NCI-H2171 (cell line): ENCODE measurements at regions not wholly inside any gene's neighbourhood (a gene's known extent, or its start where the extent isn't known, plus 50 kb on each side); places are given as distances from the start of the nearest gene placed in this dataset.
"Not testable (repeated sequence)": the region's sequence is repeated elsewhere in the genome, so short reads cannot be mapped to it uniquely, and the experiment has no call there.

ENCODE experiments used
- DNase-seq: peaks from one replicate; lab custom pipeline; 2025; lab: John Stamatoyannopoulos, UW

DNA sequence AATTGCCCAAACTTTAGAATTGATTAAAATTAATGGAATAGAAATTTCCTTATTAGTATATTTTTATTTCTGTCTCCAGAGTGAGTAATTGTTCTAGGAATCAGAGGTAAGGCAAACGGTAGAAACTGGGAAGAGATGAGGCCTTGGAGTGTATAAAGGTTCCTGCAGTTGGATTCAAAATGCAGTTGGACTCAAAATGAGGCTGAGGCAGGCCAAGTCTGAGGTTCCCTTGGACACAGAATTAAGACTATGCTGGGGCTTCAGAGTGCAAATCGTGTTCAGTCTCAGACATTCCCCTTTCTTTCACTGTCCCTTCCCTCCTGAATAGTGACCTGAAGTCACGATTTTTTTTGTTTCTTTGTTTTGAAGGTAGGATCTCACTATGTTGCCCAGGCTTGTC lies 746.9 kb upstream of the NRXN1 start:
- no peak for DNase-seq

DNA sequence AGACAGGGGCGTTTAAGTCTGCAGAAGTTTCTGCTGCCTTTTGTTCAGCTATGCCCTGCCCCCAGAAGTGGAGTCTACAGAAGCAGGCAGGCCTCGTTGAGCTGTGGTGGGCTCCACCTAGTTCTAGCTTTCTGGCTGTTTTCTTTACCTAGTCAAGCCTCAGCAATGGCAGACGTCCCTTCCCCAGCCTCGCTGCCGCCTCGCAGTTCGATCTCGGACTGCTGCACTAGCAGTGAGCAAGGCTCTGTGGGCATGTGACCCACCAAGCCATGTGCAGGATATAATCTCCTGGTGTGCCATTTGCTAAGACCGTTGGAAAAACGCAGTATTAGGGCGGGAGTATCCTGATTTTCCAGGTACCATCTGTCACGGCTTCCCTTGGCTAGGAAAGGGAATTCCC lies 742.7 kb upstream of the NRXN1 start:
- DNase-seq = not testable (repeated sequence)

DNA sequence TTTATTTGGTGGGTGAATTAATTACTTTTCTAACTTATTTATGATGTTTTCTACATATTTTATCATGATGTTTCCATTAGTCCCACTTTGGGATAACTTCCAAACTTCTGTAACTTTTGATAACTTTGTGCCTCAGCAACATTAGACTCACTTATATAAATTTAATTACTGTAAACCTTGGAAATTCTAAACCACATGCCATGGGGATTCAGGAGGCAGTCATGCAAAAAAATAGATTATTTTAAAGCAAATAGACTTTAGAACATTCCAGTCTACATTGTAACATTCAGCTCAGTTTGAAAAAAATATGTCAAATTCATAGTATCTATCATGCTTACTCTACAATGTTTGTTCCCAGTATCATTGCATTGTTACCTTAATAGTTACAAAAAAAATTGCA lies 728.5 kb upstream of the NRXN1 start:
- DNase-seq = no peak

DNA sequence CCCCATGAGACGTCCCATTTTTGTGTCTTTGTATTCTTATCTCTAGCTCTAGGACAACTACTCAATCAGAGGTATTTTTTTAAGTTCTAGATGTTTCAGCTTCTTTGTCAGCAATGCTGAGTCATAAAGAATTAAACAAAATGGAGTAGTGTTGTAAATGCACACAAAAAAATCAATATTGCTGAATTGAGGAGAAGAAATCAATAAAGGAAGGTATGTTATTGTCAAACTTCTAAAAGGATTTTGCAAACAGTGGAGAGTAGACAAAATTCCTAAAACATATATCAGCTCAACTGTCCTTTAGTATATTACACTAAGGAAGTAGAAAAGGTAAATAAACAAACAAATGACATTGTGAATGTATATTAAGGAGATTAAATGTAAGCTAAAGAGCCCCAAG lies 726.1 kb upstream of the NRXN1 start:
- DNase-seq = no peak

DNA sequence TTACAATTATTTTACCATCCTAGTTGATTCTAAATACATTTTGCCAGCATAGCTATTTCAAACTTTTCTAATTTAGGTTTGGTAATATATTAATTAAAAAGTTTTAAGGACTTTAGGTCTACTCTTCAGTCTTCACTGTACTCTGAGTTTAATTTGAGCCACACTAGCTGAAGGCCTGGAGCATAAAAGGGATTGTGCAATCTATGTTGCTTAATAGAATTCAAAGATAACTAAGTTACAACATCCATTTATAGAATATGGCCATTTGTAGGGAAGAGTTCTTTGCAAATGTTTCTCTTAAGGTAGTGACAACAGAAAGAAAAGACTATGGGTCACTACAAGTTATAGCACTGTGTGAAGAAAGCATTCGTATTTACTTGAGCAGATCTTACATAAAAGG lies 702.2 kb upstream of the NRXN1 start:
- no peak for DNase-seq

DNA sequence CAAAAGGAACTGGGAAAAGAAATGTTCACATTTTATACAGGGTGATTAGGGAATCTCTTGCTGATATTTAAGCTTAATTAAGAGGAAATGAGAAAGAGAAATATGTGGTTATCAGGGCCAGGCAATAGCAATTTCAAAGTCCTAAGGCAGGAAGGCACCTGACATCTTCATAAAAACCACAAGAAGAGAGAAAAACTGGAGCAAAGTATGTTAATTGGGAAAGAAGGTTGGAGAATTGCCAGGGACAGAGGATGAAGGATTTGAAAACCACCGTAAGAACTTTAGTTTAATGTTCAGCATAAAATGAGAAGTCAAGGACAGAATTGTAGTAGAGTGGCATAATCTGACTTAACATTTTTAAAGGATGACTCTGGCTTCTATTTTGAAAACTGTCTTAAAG lies 691.8 kb upstream of the NRXN1 start:
- no peak for DNase-seq

DNA sequence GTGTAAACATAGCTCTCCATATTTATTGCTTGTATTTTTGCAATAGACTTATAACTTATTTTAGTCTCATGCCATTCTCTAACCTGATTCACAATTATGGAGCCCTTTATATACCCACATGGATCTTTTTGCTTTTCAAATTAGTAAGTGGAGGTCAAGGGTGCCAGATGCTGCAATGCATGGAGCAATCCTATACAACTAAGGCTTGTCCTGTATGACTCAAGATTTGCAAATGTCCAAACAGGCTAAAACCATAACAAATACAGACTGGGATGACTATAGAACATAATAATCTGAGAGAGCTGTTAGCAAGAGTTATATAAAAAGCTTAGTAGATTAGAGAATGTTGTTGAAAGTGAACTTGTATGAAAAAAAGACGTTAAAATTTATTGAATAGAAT lies 690.4 kb upstream of the NRXN1 start:
- DNase-seq = no peak

DNA sequence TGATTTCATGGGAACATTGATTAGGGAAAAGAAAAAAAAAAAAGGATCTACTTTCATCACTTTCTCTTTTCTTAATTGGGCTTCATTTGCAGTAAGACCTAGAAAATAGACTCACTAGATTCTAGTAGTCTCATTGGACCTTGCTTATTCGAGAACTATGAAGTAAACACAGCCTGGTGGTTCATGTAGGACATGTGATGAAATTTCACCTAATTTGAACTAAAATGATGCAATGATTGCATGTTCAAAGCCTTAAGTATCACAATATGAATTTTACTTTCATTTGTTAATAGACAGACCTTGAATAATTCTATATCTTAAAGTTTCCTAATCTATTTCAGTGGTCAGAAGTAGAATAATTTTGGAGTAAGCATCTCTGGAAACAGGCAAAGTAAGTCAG lies 688.9 kb upstream of the NRXN1 start:
- DNase-seq = no peak

DNA sequence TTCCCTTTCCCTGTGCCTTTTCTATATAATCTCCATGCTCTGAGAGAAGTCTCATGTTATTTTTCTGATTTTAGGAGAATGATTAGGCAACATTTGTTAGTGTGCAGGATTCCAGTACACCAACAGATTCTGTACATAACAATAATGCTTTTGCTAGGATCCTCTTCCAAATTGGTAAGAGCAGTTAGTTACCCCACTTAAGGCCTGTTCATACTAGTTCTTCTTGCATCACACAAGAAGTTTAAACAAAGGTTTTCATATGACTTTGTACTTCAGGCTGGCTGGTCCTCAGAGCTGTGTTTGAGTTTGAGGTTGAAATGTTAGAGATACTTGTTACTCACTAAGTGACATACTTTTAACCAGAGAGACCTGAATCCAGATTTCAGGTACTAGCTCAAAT lies 686.9 kb upstream of the NRXN1 start:
- no peak for DNase-seq

DNA sequence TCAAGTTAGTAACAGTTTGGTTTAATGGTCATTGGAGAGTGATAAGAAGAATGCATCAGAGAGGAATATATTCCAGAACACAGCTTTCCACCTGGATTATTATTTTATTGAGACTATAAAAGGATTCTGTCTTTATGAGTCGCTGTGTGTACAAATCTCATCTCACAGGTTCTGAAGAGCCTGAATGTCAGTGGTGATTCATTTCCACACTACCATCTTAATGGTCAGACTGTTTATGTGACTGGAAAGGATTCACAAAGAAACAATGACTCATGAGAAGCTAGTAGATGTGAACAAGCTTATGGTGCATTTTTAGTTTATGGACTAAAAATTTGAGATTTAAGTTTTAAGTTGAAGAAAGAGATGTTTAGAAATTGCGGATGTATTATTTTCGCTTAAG lies 685.4 kb upstream of the NRXN1 start:
- DNase-seq = no peak

DNA sequence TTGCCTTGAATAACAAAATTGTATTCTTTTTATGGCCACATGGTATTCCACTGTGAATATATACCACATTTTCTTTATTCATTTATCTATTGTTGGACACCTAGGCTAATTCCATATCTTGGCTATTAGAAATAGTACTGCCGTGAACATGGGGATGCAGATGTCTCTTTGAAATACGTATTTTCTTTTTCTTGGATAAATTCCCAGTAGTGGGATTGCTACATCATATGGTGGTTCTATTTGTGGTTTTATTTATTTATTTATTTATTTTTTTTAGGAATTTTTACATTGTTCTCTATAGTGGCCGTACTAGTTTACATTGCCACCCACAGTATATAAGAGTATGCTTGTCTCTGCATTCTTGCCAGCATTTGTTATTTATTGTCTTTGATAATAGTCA lies 679.8 kb upstream of the NRXN1 start:
- no peak for DNase-seq

DNA sequence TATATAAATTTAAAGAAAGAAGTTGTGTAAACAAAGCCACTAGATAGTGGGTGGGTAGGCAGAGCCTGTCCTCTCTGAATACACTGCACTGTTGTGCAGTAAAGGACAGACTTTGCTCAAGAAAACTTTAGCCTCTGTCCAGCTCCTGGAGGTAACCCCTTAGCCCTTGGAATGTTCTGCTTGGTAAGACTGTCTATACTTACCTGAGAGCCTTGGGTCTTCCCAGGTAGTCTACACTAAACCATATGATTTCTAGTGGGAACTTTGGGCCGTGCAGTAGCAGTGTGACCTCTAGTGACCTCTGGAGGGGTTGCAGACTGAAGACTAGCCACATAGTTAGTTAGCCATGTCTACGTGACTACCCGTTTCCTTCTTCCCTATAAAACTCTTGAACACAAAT lies 678.3 kb upstream of the NRXN1 start:
- DNase-seq = peak; percentile 1

DNA sequence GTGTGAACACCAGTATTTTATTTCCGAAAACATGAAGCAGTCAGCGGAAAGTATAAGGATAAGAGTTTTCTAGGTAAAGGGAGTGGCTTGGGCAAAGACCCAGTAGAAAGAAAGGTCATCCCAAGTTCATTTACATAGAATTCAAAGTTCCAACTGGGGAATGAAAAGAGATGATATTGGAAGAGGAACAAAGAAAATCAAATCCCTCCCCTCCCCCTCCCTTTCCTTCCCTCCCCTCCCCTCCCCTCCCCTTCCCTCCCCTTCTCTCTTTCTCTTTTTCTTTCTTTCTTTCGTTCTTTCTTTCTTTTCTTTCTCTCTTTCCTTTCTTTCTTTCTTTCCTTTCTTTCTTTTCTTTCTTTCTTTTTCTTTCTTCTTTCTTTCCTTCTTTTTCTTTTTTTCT lies 675.7 kb upstream of the NRXN1 start:
- DNase-seq = no peak

DNA sequence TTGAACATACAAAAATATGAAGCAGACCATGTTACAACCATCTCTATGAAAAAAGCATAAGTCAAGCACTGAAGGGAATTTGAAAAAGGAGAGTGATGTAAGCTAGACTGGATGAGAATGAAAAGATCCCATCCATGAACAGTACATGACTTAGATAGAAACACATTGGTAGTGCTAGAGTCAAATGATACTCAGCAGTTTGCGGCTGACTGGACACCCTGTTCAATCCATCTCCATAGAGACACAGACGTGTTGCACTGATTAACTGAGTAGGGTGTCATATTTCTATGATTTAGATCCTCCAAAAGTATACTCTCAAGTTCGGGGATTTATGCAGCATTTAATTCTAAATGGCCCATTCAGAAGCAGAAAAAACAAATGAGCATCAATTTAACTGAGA lies 674.3 kb upstream of the NRXN1 start:
- peak; percentile 79 for DNase-seq

DNA sequence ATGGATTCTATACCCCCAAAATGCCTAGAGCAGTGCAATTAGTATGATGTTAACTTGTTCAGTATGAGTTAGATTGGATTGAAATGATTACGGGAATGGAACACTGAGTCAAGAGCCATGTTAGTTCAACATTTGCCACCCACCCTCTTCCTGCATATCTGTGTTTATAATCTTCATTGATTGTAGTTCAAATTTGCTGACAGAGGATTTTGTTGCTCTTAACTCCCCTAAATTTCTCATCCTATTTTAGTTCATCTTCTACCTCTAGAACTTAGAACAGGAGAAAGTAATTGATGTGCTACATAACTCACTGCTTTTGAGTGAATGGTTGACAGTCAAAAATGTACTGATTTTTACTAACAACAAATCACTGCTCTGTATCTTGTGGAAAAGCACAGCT lies 673.5 kb upstream of the NRXN1 start:
- no peak for DNase-seq

DNA sequence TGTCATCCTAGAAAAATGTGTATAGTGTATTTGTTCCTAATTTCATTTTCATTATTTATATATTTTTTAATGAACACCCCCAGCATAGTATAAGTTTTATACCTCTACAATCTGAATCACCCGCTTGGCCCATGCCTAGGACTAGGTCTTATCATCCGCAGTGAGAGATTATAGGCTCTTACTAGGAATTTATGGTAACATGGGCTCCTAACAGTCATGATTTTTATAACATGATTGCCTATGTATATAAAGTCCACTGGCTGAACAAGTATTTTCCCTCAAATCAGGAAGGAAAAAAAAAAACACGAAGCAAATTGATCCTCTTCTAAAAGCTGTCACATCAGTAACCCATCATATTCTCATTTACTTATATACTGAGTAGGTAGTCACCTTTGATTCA lies 666.1 kb upstream of the NRXN1 start:
- DNase-seq = no peak

DNA sequence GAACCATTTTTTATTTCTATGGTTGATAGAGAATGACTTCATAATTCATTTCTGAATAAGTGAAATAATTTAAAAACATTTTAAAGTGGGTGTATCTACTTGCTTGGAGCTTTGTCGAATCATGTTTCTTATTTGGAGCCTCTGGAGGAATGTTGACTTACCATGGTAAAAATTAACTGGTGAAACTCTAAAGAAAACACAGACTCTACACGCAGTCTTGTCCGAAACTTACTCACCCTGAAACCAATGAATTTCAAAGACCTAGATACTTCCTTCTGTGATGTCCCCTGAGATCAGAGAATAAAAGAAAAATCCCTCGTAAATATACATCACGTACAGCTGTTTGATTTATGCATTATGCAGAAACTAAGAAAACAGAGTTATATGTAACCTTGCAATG lies 665.2 kb upstream of the NRXN1 start:
- DNase-seq = no peak

DNA sequence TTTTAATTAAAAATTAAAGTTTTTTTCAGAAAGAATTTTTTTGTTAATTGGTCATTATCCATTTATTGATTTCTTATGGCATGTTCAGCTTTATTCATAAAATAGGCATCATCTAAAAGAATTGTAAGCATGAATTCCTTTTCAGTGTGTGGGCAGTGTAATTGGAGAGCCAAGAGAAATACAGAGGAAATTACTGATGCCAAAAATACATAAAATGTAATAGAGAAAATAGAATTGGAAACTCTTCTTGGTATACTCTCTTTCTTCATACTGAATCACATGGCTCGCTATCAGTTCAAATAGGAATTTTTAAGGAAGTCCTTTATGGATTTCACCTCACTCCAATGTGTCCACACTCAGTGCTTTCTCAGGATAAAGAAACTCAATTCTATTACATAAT lies 663.6 kb upstream of the NRXN1 start:
- DNase-seq = no peak

DNA sequence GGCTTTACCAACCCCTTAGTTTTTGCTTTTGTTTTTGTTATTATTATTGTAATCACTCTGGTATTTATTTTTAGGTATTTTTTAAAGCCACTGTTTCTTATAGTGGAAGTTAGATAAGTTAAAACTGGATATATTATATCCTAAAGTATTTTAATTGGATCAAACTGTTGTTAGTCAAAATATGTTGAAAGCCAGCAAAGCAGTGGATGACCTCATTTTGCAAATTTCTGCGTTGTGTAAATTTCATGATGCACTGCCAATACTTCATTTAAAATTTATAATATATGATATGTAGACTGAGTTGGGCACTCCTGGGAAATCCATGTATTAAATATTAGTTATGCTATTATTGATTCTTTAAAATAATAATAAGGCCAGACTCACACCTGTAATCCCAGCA lies 661.7 kb upstream of the NRXN1 start:
- DNase-seq = no peak

DNA sequence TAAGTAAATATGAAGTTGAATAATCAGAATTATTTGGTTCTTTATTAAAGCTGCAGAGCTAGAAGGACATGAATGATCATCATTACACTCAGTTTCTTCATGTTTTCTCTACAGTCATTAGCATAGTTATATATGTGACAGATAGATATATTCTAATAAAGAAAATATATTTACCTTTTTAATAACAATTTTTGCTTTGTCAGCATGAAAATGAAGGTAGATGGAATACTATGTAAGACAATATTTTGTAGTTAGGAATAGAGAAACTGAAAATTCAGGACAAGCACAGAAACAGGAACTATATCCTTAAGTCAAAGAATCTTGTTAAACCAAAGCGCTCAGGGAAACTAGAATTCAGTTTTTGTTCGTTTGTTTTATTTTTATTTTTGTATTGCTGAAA lies 649.9 kb upstream of the NRXN1 start:
- DNase-seq = no peak

DNA sequence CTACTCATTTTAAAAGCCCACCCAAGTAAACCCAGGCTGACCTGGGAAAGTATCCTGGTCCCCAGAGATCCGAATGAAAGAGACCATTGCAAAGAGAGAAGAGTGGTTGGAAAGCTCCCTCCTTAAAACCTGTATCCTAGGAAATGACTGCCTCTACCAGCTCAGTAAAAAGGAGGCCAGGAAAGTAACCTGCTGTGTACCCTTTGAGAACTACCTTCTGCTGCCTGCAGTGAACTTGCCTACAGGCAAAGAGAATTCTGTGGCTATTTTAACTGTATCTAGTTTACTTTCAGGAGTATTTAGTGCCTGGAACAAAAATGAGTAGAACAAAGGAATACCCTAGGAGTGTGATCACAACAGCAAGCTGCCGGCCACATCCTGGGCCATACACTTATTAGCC lies 641.7 kb upstream of the NRXN1 start:
- no peak for DNase-seq

DNA sequence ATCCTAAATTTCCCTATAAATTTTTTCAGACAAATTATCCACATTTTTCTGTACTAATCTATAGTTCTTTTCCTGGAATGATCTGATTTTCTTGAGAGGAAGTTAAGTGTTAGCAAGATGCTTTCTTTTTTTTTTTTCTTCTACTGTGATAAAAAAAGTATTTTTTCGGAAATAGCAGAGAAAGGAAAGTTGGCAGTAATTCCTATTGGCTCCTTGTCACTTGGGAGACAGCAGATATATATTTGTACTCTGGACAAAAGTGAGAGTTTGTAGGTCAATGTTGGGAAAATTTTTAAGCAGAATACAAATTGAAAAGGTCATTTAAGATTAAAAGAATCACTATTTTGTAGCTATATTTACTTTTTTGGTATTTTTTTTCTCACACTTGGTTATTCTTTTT lies 635.7 kb upstream of the NRXN1 start:
- no peak for DNase-seq

DNA sequence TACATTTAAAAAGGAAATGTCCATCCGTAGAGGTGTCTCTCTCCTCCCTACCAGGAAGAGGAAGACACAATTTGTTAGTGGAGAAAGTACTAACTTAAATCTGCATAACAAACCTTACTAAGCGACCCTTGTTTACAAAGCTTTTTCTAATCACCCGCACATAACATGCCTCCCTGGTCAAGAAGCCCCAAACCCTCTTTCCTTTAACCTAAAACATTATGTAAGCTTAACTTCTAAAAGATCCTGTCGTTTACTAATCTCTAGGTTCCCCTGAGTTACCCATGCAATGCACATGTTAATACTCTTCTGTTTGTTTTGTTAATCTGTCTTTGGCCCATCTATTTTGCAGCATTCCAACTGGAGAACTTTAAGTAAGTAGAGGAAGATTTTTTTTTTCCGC lies 630.3 kb upstream of the NRXN1 start:
- DNase-seq = no peak

DNA sequence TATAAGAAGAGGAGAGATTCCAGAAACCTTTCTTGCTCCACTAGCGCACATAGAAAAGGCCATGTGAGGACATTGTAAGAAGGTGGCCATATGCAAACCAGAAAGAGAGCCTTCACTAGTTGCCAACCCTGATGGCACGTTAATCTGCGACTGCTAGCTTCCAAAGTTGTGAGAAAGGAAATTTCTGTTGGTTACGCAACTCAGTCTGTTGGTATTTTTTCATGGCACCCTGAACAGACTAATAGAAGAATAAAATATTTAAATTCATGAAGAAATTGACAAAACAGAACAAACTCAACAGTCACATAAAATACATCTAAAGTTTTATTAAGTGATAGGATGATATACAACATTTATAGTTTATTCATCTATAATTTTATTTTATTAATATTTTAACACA lies 625.9 kb upstream of the NRXN1 start:
- no peak for DNase-seq

DNA sequence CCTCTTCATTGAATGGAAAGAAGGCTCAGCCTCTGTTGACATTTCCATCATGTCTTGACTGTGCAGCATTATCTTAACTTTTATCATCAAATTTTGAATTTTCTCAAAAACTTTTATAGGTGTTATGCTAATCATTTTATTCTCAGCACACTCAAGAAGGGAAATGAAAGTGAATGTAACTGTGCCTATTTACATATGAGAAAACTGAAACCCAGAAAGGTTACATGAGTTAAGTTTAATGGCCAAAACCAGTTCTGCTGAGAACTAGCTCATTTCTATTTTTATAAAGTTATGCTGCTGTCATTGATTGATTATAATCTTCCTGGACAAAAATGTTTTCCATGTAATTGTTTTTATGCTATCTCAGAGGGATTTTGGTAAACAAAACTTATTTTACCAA lies 618.8 kb upstream of the NRXN1 start:
- DNase-seq = no peak

DNA sequence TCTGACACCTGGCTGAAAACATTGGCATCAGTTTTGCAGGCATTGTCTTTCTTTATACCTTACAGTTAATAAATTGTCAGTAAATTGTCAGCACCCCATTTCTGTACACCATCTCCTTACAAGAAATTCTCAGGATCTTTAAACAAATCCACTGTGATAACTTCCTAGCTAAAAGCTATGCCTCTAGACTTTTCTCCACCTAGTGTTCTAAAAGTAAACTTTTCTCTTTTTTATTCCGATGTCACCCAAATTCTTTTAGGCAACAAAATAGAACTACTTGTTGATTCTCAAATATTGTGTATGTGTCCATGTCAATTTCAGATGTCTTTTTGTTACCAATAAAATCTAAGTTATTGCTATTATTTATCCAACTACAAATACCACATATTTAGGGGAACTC lies 617.4 kb upstream of the NRXN1 start:
- DNase-seq = no peak
